Tibial artery (tissue), 4 donors: ENCODE measurements at regions not wholly inside any gene's neighbourhood (a gene's known extent, or its start where the extent isn't known, plus 50 kb on each side); places are given as distances from the start of the nearest gene placed in this dataset.

ENCODE experiments used
- DNase-seq, 2 donors: peaks; one replicate each; pipeline ENCODE4 v3.0.0-alpha.2; 2019
- H3K27ac ChIP-seq, 2 donors: fragments of 200-600 bp; sonication (generic) in 1 of 2; 1 replicate in 1 of 2; 2 replicates in 1 of 2; pipeline ENCODE4 v1.5.1; 2018 to 2019; ENCODE audit warnings: mild to moderate bottlenecking in 1 of 2
- H3K27me3 ChIP-seq, 2 donors: fragments of 200-600 bp; sonication (generic) in 1 of 2; one replicate each; pipeline versions ENCODE4 v1.5.1 to v1.6.0; 2016 to 2019
- H3K36me3 ChIP-seq, 3 donors: fragments of 200-600 bp; sonication (generic) in 2 of 3; one replicate each; pipeline ENCODE4 v1.5.1; 2016 to 2019; ENCODE audit warnings: mild to moderate bottlenecking in 2 of 3
- H3K4me1 ChIP-seq, 4 donors: fragments of 200-600 bp; sonication (generic) in 2 of 4; 1 replicate in 3 of 4; 2 replicates in 1 of 4; pipeline ENCODE4 v1.5.1; 2016 to 2019
- H3K4me3 ChIP-seq, 2 donors: fragments of 200-600 bp; sonication (generic) in 1 of 2; 1 replicate in 1 of 2; 2 replicates in 1 of 2; pipeline ENCODE4 v1.5.1; 2018 to 2019; ENCODE audit warnings: mild to moderate bottlenecking in 2 of 2
- H3K9me3 ChIP-seq, 3 donors: fragments of 200-600 bp; sonication (generic) in 1 of 3; one replicate each; pipeline ENCODE4 v1.5.1; 2016 to 2019
- CTCF ChIP-seq, 2 experiments: fragments of 200-600 bp in 1 of 2; fragments of 450-650 bp in 1 of 2; IDR thresholded peaks; one replicate each; pipeline ENCODE4 v1.5.1; 2017 to 2019; ENCODE audit warnings: antibody characterized with exemption in 2 of 2, mild to moderate bottlenecking in 1 of 2, moderate library complexity in 1 of 2
- intact Hi-C: fragments of 100-400 bp; cut with DNase I; formaldehyde crosslinking; loops from one replicate; pipeline ENCODE4 v1.15.0; 2023; ENCODE audit warnings: low total_unique reads

DNA sequence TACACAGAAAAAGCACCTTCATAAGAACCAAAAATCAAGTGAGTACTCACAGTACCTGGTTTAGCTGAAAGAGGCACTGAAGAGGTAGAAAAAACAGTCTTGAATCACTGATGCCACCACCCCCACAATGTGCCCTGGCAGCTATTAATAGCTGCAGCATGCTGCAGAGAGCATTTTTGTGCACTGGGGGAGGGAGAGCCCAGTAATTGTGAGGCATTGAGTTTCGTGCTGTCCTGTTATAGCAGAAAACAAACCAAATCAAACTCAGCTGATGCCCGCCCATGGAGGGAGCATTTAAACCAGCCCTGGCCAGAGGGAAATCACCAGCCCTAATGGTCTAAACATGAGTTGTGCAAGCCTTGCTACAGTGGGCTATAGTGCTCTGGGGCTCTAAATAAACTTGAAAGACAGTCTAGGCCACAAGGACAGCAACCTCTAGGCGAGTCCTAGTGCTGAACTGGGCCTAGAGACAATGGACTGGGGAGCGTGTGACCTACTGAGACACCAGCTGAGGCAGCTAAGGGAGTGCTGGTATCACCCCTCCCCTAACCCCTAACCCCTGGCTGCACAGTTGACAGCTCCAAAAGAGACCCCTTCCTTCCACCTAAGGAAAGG, 106.3 kb upstream of the TMLHE start:
- intact Hi-C loops, result no loop called here
- H3K4me3 ChIP-seq, result no peak overlapping the region
- no peak for DNase-seq

GRCh38 chrX:155715141-155715540, 102.4 kb upstream of the TMLHE start:
- no peaks in the 10 kb centered on the region for H3K27me3 ChIP-seq
- H3K27ac ChIP-seq, result no peak overlapping the region
- peaks cover 0 to 16% (median 0%) of the 10 kb centered on the region in 4 donors for H3K4me1 ChIP-seq
- no peaks in the 10 kb centered on the region for H3K36me3 ChIP-seq
- intact Hi-C loops, result no loop called here
- TF ChIP-seq CTCF (IDR thresholded peaks at IDR 0.05), result no peak
- H3K4me3 ChIP-seq, result no peak overlapping the region
- peaks cover 0 to 6% (median 0%) of the 10 kb centered on the region in 3 donors for H3K9me3 ChIP-seq
- DNase-seq, result no peak

More for the DNA sequence above, 106.3 kb upstream of the TMLHE start:
- TF ChIP-seq CTCF (IDR thresholded peaks at IDR 0.05), result no peak
- no peaks in the 10 kb centered on the region for H3K36me3 ChIP-seq
- peak overlapping the region in 1 of 2 donors; percentile 14 for H3K27ac ChIP-seq
- H3K4me1 ChIP-seq, result peaks cover 0 to 16% (median 0%) of the 10 kb centered on the region in 4 donors
- H3K27me3 ChIP-seq, result no peaks in the 10 kb centered on the region
- H3K9me3 ChIP-seq, result peaks cover 0 to 6% (median 2%) of the 10 kb centered on the region in 3 donors

GRCh38 chrX:155695419-155695818, 82.7 kb upstream of the TMLHE start:
- Histone ChIP-seq H3K4me1 (no peaks in the 10 kb centered on the region), H3K9me3 (no peaks in the 10 kb centered on the region), H3K27ac (no peak overlapping the region), H3K36me3 (no peaks in the 10 kb centered on the region), H3K4me3 (no peak overlapping the region), H3K27me3 (no peaks in the 10 kb centered on the region)
- DNase-seq, result no peak
- intact Hi-C loops, result no loop called here
- no peak for TF ChIP-seq CTCF (IDR thresholded peaks at IDR 0.05)

GRCh38 chrX:155694649-155695048, 81.9 kb upstream of the TMLHE start:
- H3K4me3 ChIP-seq, result no peak overlapping the region
- no peaks in the 10 kb centered on the region for H3K36me3 ChIP-seq
- no peak for TF ChIP-seq CTCF (IDR thresholded peaks at IDR 0.05)
- no peak overlapping the region for H3K27ac ChIP-seq
- intact Hi-C loops, result no loop called here
- DNase-seq, result no peak
- no peaks in the 10 kb centered on the region for H3K4me1 ChIP-seq
- no peaks in the 10 kb centered on the region for H3K9me3 ChIP-seq
- H3K27me3 ChIP-seq, result no peaks in the 10 kb centered on the region

DNA sequence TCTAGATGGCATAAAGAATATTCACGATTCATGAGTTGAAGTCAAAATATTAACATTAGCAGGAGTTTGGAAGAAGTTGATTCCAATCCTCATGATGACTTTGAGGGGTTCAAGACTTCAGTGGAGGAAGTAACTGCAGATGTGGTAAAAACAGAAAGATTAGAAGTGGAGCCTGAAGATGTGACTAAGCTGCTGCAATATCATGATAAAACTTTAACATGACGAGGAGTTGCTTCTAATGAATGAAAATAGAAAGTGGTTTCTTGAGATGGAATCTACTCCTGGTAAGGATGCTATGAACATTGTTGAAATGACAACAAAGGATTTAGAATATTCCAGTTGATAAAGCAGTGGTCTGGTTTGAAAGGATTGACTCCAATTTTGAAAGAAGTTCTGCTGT, 70.1 kb upstream of the TMLHE start:
- intact Hi-C loops, result no loop called here
- DNase-seq, result no peak
- no peaks in the 10 kb centered on the region for H3K27me3 ChIP-seq
- H3K4me1 ChIP-seq, result no peaks in the 10 kb centered on the region
- H3K27ac ChIP-seq, result no peak overlapping the region
- no peak for TF ChIP-seq CTCF (IDR thresholded peaks at IDR 0.05)
- peaks cover 0 to 3% (median 0%) of the 10 kb centered on the region in 3 donors for H3K9me3 ChIP-seq
- H3K36me3 ChIP-seq, result no peaks in the 10 kb centered on the region
- H3K4me3 ChIP-seq, result no peak overlapping the region

GRCh38 chrX:155679715-155680114, 67.0 kb upstream of the TMLHE start:
- H3K27ac ChIP-seq, result no peak overlapping the region
- no peak for DNase-seq
- no peaks in the 10 kb centered on the region for H3K4me1 ChIP-seq
- no peak for TF ChIP-seq CTCF (IDR thresholded peaks at IDR 0.05)
- H3K4me3 ChIP-seq, result no peak overlapping the region
- no peaks in the 10 kb centered on the region for H3K27me3 ChIP-seq
- no peaks in the 10 kb centered on the region for H3K36me3 ChIP-seq
- no peaks in the 10 kb centered on the region for H3K9me3 ChIP-seq
- intact Hi-C loops, result no loop called here
